GM13976 (cell line): ENCODE measurements at regions not wholly inside any gene's neighbourhood (a gene's known extent, or its start where the extent isn't known, plus 50 kb on each side); places are given as distances from the start of the nearest gene placed in this dataset.

ENCODE experiments used
- DNase-seq: peaks from one replicate; pipeline ENCODE4 v3.0.0; 2012; ENCODE audit warnings: low spot score
- CTCF ChIP-seq: IDR thresholded peaks from 2 replicates; pipeline ENCODE4 v1.5.1; 2012; ENCODE audit warnings: borderline replicate concordance, mild to moderate bottlenecking; ENCODE audit not compliant: insufficient read depth; ENCODE audit errors: extremely low read depth, missing control alignments, control extremely low read depth
- in situ Hi-C: fragments of 300-500 bp; cut with MboI; formaldehyde crosslinking; loops from one replicate; pipeline ENCODE4 v1.12.0; 2022; ENCODE audit warnings: low sequenced_read_pairs, mixed read lengths, inconsistent platforms; ENCODE audit not compliant: unreplicated experiment

- DNase-seq, result no peak
- in situ Hi-C loops, result no loop called here
- no peak for TF ChIP-seq CTCF
These were observed 138.4 kb downstream of the RFC3 start for GRCh38 chr13:33956346-33956745.

GRCh38 chr13:33957497-33957905, 139.6 kb downstream of the RFC3 start:
- no peak for DNase-seq
- in situ Hi-C loops, result no loop called here
- no peak for TF ChIP-seq CTCF

GRCh38 chr13:33958964-33959363, 141.0 kb downstream of the RFC3 start:
- in situ Hi-C loops, result no loop called here
- DNase-seq, result no peak
- no peak for TF ChIP-seq CTCF

DNA sequence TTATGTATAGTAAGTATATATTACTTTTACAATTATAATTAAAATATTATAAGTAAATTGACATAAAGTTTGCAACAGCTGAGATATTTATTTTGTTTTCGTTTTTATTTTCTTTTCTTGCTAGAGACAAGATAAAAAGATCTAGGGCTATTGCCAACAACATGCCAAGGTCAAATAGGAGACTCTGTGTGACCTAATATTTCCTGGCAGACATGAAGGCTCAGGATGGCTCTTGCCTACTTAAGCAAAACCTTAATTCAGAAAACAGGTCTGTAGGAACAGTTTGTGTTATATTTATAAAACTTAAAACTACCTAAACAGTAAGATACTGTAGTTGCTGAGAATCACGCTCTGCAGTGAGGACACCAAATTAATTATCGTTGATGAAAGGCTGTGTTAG, 145.2 kb downstream of the RFC3 start:
- no peak for TF ChIP-seq CTCF
- in situ Hi-C loops, result no loop called here
- DNase-seq, result no peak

DNA sequence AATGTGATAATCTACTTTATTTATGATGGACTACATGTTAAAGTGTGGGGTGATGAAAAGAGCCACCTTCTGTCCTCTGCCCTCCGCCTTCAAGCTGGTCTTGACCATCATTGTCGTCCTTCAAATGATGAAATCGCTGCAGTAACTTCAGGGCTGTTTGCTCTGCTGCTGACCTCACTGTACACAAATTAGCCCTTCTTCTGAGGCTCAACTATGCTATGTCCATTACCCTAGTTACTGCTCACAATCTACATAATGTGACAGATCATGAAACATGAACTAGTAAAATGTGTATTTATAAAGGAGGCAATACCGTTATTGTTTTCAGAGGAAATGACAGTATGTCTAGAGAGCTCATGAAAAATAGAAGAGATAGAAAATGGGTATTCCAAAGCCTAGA, 145.9 kb downstream of the RFC3 start:
- DNase-seq, result no peak
- no peak for TF ChIP-seq CTCF
- in situ Hi-C loops, result no loop called here

GRCh38 chr13:33968520-33969507, 150.9 kb downstream of the RFC3 start:
- in situ Hi-C loops, result no loop called here
- no peak for DNase-seq
- TF ChIP-seq CTCF, result no peak
